KMS-11 (cell line): ENCODE measurements at regions not wholly inside any gene's neighbourhood (a gene's known extent, or its start where the extent isn't known, plus 50 kb on each side); places are given as distances from the start of the nearest gene placed in this dataset.

Experiments
- H2AFZ ChIP-seq: fragments of 200-600 bp; sonication (generic); 2 replicates; pipeline ENCODE4 v1.6.1; 2016; ENCODE audit warnings: antibody characterized with exemption, mixed run types, low read depth
- H3K27ac ChIP-seq: fragments of 200-600 bp; sonication (generic); 2 replicates; pipeline ENCODE4 v1.6.1; 2016; ENCODE audit warnings: mild to moderate bottlenecking, mixed run types
- H3K27me3 ChIP-seq: fragments of 200-600 bp; sonication (generic); 2 replicates; pipeline ENCODE4 v1.6.1; 2017; ENCODE audit warnings: mild to moderate bottlenecking, low read depth, mixed run types, moderate library complexity; ENCODE audit not compliant: insufficient read depth
- H3K36me3 ChIP-seq: fragments of 200-600 bp; sonication (generic); 2 replicates; pipeline ENCODE4 v1.6.1; 2017; ENCODE audit warnings: mild to moderate bottlenecking, mixed run types; ENCODE audit not compliant: insufficient read depth
- H3K4me1 ChIP-seq: fragments of 200-600 bp; sonication (generic); 2 replicates; pipeline ENCODE4 v1.6.1; 2016; ENCODE audit warnings: mild to moderate bottlenecking, low read depth, mixed run types; ENCODE audit not compliant: poor library complexity, severe bottlenecking
- H3K4me2 ChIP-seq: fragments of 200-600 bp; sonication (generic); 2 replicates; pipeline ENCODE4 v1.7.0; 2016; ENCODE audit warnings: mild to moderate bottlenecking, mixed run types
- H3K4me3 ChIP-seq: fragments of 200-600 bp; sonication (generic); IDR thresholded peaks from 2 replicates; pipeline ENCODE4 v1.6.1; 2017; ENCODE audit warnings: low read depth, low read length, mixed read lengths; ENCODE audit not compliant: insufficient read depth
- H3K79me2 ChIP-seq: fragments of 200-600 bp; sonication (generic); 2 replicates; pipeline ENCODE4 v1.6.1; 2016; ENCODE audit warnings: low read depth, mixed run types; ENCODE audit not compliant: insufficient read depth
- H3K9ac ChIP-seq: fragments of 200-600 bp; sonication (generic); 2 replicates; pipeline ENCODE4 v1.6.1; 2016; ENCODE audit warnings: mild to moderate bottlenecking, mixed run types
- H4K20me1 ChIP-seq: fragments of 200-600 bp; sonication (generic); 2 replicates; pipeline ENCODE4 v1.6.1; 2016; ENCODE audit warnings: mild to moderate bottlenecking, mixed run types; ENCODE audit not compliant: insufficient read depth
- CTCF ChIP-seq: fragments of 200-600 bp; sonication (generic); conservative IDR thresholded peaks from 2 replicates; pipeline ENCODE4 v1.6.1; 2017; ENCODE audit warnings: low read depth, mild to moderate bottlenecking, antibody characterized with exemption, low read length, moderate library complexity, mixed read lengths

- TF ChIP-seq CTCF: no peak
- Histone ChIP-seq H3K4me1 (peaks cover 51% of the 10 kb centered on the region), H3K4me3 (no peak overlapping the region), H4K20me1 (no peaks in the 10 kb centered on the region), H3K79me2 (no peaks in the 10 kb centered on the region), H2AFZ (no peak overlapping the region), H3K9ac (no peak overlapping the region), H3K36me3 (no peaks in the 10 kb centered on the region), H3K4me2 (no peak overlapping the region), H3K27ac (no peak overlapping the region), H3K27me3 (no peaks in the 10 kb centered on the region)
Measured at GRCh38 chr14:50057331-50057730, 59.0 kb downstream of the VCPKMT start.

GRCh38 chr14:50058113-50058512, 58.3 kb downstream of the VCPKMT start:
- H2AFZ ChIP-seq: no peak overlapping the region
- no peaks in the 10 kb centered on the region for H4K20me1 ChIP-seq
- H3K4me1 ChIP-seq: peaks cover 56% of the 10 kb centered on the region
- TF ChIP-seq CTCF: no peak
- H3K9ac ChIP-seq: no peak overlapping the region
- H3K27me3 ChIP-seq: no peaks in the 10 kb centered on the region
- H3K36me3 ChIP-seq: no peaks in the 10 kb centered on the region
- no peaks in the 10 kb centered on the region for H3K79me2 ChIP-seq
- H3K4me3 ChIP-seq: no peak overlapping the region
- no peak overlapping the region for H3K4me2 ChIP-seq
- no peak overlapping the region for H3K27ac ChIP-seq
